GM19240 (cell line): ENCODE measurements at regions not wholly inside any gene's neighbourhood (a gene's known extent, or its start where the extent isn't known, plus 50 kb on each side); places are given as distances from the start of the nearest gene placed in this dataset.
"Not testable (repeated sequence)": the region's sequence is repeated elsewhere in the genome, so short reads cannot be mapped to it uniquely, and the experiment has no call there.

Experiments
- DNase-seq: peaks from one replicate; pipeline ENCODE4 v3.0.0; 2011; ENCODE audit warnings: low spot score; ENCODE audit not compliant: insufficient read length

GRCh38 chr6:82573254-82573972, 209.8 kb downstream of the TPBG start:
- no peak for DNase-seq

- DNase-seq: no peak
These were observed 212.7 kb downstream of the TPBG start for GRCh38 chr6:82576284-82576683.

- no peak for DNase-seq
These were observed 220.6 kb downstream of the TPBG start for GRCh38 chr6:82584194-82584695.

- no peak for DNase-seq
These were observed 221.2 kb downstream of the TPBG start for GRCh38 chr6:82584856-82585255.

GRCh38 chr6:82588020-82588419, 224.4 kb downstream of the TPBG start:
- DNase-seq: no peak

GRCh38 chr6:82588859-82589412, 225.3 kb downstream of the TPBG start:
- no peak for DNase-seq

- DNase-seq: no peak
These were observed 226.0 kb downstream of the TPBG start for GRCh38 chr6:82589509-82590206.

- DNase-seq: no peak
These were observed 233.6 kb downstream of the TPBG start for GRCh38 chr6:82597201-82597600.

GRCh38 chr6:82602776-82603175, 239.2 kb downstream of the TPBG start:
- DNase-seq: no peak

GRCh38 chr6:82603871-82604270, 240.3 kb downstream of the TPBG start:
- no peak for DNase-seq

GRCh38 chr6:82607998-82608725, 244.5 kb downstream of the TPBG start:
- no peak for DNase-seq

GRCh38 chr6:82608781-82609180, 245.2 kb downstream of the TPBG start:
- no peak for DNase-seq

GRCh38 chr6:82611751-82612150, 248.1 kb downstream of the TPBG start:
- DNase-seq: no peak

- DNase-seq: no peak
These were observed 248.9 kb downstream of the TPBG start for GRCh38 chr6:82612475-82613039.

GRCh38 chr6:82614518-82614917, 250.9 kb downstream of the TPBG start:
- no peak for DNase-seq

- no peak for DNase-seq
These were observed 252.9 kb downstream of the TPBG start for GRCh38 chr6:82616386-82617028.

- DNase-seq: no peak
These were observed 254.0 kb downstream of the TPBG start for GRCh38 chr6:82617648-82618047.

GRCh38 chr6:82619573-82619972, 256.0 kb downstream of the TPBG start:
- no peak for DNase-seq

- no peak for DNase-seq
These were observed 258.8 kb downstream of the TPBG start for GRCh38 chr6:82622461-82622860.

GRCh38 chr6:82624251-82624650, 260.6 kb downstream of the TPBG start:
- DNase-seq: no peak

- not testable (repeated sequence) for DNase-seq
These were observed 263.3 kb downstream of the TPBG start for GRCh38 chr6:82626946-82627345.
